SHP77 (cell line): ENCODE measurements at regions not wholly inside any gene's neighbourhood (a gene's known extent, or its start where the extent isn't known, plus 50 kb on each side); places are given as distances from the start of the nearest gene placed in this dataset.
"Not testable (repeated sequence)": the region's sequence is repeated elsewhere in the genome, so short reads cannot be mapped to it uniquely, and the experiment has no call there.

Experiments
- DNase-seq, 2 experiments: peaks; one replicate each; lab custom pipeline; 2025; lab: John Stamatoyannopoulos, UW

GRCh38 chr1:214715126-214715525 is 112.1 kb downstream of the CENPF start:
- no peak for DNase-seq

GRCh38 chr1:214717351-214717750 is 114.4 kb downstream of the CENPF start:
- no peak for DNase-seq

GRCh38 chr1:214718724-214719123 is 115.7 kb downstream of the CENPF start:
- DNase-seq = no peak

GRCh38 chr1:214719207-214719606 is 116.2 kb downstream of the CENPF start:
- DNase-seq = no peak

DNA sequence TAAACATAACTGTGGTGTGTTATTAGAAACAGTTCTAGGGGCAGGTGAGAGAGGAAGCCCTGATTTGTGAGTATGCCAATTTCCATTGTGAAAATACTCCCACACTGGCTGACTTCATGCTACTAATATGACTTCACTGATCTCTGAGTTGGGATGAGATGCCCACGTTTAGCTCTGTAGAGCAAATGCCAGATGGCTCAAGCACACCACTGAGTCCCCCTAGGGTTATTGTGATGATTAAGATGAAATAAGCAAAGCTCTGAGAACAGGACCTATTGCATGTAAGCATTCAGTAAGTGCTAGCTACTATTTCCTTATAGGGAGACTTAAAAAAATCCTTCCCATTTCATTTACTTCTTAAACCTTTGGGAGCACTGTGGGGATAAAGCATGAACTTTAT is 117.6 kb downstream of the CENPF start:
- no peak for DNase-seq

GRCh38 chr1:214727274-214727673 is 124.3 kb downstream of the CENPF start:
- peak in 1 of 2 experiments; percentile 2 for DNase-seq

DNA sequence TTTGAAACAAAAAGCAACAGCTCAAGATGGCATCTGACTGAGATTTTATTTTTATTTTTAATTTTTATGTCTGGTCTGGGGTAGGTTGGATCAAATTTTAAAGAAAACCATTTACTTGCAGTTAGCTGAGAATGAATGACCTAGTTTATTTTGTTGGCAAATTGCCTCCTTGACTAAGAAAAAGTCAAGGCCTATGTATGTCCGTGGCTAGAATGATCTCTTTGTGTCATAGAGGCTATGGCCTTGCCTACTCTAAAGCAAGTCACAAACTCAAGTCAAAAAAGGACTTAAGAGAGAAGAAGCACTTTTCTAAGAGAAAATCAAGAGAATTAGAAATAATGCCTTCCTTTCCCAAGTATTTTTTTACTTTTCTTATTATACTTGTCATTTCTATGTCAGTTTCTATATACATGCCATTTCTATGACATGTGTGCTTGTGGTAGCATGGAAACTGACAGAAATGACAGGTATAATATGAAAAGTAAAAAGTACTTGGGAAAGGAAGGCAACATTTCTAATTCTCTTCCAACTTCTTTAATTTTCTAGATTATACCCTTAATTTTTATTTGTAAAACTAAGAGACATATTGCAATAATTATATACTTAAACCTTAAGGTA is 136.7 kb downstream of the CENPF start:
- DNase-seq = no peak

DNA sequence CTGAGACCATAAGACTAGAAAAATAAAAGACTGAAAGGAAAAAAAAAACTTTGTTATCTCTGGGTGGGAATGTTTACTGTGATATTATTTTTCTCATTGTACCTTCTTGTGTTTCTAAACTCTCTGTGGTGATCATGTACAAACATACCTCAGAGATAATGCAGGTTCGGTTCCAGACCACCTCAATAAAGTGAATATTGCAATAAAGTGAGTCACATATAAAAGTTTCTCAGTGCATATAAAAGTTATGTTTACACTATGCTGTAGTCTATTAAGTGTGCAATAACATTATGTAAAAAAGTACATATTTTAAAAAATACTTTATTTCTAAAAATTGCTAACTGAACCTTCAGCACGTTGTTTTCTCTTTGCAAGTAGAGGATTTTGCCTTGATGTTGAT is 137.5 kb downstream of the CENPF start:
- no peak for DNase-seq

DNA sequence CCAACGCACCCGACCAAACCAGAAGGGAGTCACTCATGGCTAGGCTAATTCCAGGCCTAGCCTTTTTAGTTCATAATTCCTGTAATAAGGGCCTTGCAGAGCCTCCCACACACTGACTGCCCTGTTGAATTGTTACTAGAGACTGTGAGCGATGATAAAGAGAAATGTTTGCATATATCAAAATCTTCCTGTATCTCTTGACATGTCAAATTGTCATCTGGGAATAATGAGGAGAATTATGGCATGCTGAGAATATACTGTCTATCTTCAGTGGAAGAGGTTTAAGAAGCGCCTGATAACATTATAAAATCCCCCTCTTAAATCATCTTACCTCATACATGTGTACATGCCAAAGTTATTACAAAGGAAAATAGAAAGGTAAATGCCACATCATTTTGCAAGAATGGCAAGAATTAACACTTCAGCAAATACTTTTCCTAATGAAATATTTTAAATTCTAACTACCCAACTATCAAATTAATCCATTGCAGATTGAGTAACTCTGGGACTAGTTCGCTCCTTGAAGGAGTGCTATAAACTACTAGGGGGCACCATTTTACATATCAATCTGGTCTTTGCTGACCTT is 144.1 kb downstream of the CENPF start:
- DNase-seq = no peak

DNA sequence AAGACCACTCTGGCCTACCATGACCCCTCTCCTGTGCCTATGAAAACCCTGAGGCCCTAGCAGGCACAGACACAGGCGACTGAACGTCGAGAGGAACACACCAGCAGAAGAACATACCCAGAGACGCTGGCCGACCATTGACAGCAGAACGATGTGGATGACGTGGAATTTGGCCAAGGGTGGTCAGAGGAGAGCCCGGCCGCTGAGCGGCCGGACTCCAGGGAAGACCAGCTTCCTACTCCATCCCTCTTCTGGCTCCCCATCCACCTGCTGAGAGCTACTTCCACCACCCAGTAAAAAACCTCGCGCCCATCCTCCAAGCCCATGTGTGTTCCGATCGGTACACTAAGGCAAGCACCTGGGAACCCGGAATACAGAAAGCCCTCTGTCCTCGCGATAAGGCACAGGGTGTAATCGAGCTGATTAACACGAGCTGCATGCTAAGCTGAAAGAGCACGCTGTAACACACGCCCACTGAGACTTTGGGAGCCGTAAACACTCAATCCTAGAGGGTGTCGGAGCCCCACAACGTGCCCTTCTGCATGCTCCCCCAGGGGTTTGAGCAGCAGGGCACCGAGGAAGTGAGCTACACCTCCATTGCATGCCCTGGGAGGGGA is 150.3 kb downstream of the CENPF start:
- DNase-seq = no peak

DNA sequence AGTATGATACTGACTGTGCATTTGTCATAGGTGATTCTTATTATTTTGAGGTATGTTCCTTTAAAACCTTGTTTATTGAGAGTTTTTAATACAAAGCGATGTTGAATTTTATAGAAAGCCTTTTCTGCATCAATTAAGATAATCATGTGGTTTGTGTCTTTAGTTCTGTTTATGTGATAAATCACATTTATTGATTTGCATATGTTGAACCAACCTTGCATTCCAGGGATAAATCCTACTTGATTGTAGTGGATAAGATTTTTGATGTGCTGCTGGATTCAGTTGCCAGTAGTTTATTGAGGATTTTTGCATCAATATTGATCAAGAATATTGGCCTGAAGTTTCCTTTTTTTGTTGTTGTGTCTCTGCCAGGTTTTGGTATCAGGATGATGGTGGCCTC is 158.0 kb downstream of the CENPF start:
- DNase-seq = no peak

DNA sequence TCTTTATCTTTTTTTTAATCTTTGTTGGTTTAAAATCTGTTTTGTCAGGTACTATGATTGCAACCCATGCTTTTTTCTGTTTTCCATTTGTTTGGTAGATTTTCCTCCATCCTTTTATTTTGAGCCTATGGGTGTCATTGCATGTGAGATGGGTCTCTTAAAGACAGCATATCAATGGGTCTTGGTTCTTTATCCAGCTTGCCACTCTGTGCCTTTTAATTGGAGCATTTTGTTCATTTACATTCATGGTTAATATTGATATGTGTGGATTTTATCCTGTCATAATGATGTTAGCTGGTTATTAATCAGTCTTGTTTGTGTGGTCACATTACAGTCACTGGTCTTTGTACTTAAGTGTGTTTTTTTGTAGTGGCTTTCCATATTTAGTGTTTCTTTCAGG is 159.9 kb downstream of the CENPF start:
- no peak for DNase-seq

DNA sequence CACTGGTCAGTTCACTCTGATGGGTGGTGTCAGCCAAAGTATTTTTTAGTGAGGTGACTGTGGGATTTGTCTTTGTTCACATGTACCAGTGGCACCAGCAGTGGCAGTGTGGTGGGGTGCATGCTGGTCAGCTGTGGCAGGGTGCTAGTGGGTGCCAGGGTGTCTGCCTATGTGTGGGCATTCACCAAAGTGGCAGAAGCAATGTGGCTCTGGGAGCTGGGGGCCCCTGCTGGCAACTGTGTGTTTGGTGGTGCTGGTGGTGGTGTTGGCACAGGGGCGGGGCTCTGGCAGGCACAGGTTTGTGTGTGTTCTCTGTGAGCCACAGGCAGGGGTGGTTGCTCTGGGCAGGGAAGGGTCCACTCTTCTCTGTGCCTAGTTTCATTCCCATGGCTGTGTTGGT is 161.5 kb downstream of the CENPF start:
- DNase-seq = no peak

- no peak for DNase-seq
Observed at GRCh38 chr1:214767221-214767620, 164.2 kb downstream of the CENPF start.

DNA sequence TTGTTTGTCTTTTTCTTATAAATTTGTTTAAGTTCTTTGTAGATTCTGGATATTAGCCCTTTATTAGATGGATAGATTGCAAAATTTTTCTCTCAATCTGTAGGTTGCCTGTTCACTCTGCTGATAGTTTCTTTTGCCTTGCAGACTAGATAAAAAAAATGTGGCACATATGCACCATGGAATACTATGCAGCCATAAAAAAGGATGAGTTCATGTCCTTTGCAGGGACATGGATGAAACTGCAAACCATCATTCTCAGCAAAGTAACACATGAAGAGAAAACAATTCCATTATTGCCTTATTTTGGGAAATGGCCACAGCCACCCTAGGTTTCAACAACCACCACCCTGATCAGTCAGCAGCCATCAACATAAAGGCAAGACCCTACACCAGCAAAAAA is 166.7 kb downstream of the CENPF start:
- not testable (repeated sequence) for DNase-seq

GRCh38 chr1:214777364-214777763 is 174.4 kb downstream of the CENPF start:
- DNase-seq = no peak

DNA sequence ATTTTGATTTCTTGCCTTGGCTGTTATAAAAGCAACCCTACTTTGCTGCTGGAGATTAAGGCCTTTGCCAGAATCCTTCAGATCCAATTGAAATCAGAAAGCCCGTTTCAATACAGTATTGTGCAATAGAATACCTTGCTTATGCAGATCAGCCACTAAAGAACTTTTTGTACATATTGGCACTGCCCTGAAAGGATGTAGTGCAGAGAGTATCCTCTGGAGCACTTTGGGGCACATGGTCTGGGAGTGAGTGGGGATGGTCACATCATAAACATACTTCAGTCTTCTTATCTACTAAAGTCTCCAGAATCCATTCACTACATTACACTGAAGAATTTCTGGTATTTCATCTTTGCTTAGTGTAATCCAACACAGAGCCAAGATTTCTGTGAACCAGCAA is 189.0 kb downstream of the CENPF start:
- no peak for DNase-seq

DNA sequence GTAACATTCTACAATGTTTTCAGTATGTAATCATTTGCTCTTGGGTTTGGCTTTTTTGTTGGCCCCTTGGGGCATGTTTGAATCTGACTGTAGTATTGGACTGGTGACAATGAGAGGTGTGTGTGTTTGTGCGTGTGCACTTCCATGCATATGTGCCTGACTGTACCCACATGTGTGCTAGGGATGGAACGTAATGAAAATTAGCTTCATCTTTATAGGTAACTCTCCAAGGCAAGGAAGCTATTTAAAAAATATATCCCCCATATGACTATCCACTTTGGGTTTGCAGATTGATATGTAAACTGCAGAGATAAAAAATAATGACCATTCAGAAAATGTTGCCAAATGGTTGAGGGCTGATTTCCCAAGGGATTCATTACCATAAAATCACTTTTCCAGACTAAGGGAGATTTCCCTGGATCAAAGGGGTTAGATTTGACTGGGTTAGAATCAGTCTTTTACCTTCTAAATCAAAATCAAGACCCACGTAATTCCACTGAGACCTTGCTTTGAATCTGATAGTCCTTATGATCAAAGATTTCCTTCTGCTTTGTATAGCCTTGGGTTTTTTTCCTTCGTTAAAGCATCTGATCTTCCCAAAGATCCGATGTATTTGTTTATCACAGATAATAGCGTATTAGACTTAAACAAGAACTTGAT is 189.7 kb downstream of the CENPF start:
- DNase-seq = no peak

- DNase-seq = no peak
Observed at GRCh38 chr1:214793708-214794107, 190.7 kb downstream of the CENPF start.

DNA sequence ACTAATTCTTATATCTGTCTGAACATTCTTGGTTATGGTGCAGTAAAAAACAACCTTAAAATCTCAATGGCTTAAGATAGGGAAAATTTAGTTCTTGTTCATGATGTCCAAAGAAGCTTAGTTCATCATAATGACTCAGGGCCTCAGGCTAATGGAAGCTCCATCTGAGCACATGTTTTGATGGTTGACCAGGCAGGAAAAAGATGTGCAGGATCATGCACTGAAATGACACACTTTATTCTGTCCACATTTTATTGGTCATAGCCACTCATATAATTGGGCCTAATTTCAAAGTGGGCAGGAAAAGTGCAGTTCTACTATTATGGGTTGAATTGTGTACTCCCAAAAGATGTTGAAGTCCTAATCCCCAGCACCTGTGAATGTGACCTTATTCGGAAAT is 198.2 kb downstream of the CENPF start:
- no peak for DNase-seq

DNA sequence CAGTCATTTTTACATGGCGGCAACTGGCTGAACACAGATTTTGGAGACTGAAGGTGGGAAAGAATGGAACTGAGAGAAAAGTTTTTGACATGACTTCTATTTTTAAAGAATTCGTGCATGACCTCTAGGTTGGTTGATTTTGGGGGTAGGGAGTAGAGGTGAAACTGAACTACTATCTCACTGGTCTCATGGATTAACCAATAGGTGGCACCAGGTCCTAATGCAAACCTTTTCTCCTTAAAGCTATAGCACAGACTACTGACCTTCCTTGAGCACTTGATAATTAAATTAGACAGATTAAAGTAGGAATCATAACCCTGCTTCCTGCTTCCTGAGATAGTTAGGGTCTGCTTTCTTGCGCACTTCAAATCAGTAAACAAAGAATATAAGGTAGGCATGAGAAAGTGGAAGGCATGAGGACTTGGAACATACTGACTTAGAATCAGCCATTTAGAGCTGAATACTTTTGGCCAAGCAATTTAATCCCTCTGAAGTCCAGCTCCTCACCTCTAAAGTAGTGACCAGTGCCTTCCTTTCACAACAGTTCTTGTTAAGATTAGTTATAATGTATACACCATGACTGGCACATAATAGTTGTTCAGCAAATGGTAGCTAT is 206.0 kb downstream of the CENPF start:
- DNase-seq = no peak

DNA sequence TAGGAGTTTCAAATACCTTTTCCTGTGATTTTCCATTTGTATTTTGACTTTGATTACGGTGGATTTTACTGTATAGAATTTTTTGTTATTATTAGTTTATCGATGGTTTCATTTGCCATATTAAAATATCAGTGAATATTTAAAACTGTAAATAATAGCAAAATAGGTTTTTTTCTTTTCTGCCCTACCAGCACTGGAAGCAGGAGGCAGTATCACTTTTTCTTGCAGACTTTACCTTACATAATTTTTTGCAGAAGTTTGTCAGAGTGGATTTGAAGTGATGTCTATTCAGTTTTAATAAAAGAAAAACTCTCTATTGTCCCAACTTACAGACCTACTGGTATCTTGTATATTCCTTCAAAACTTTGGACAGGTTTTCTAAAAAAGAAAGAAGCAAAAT is 213.6 kb downstream of the CENPF start:
- DNase-seq = no peak
